SU-DHL-6 (cell line): ENCODE measurements at regions not wholly inside any gene's neighbourhood (a gene's known extent, or its start where the extent isn't known, plus 50 kb on each side); places are given as distances from the start of the nearest gene placed in this dataset.

Experiments
- H2AFZ ChIP-seq: fragments of 200-600 bp; sonication (generic); 2 replicates; pipeline ENCODE4 v1.6.1; 2014; ENCODE audit warnings: low read depth, mild to moderate bottlenecking, moderate library complexity, mixed read lengths, antibody characterized with exemption, low read length; ENCODE audit not compliant: severe bottlenecking
- H3F3A ChIP-seq: fragments of 200-600 bp; shearing (Covaris generic); 2 replicates; pipeline ENCODE4 v1.6.0; 2016; ENCODE audit warnings: antibody characterized with exemption, mild to moderate bottlenecking; ENCODE audit not compliant: insufficient read depth
- H3K27ac ChIP-seq: fragments of 200-600 bp; sonication (generic); 2 replicates; pipeline ENCODE4 v1.5.1; 2016; ENCODE audit warnings: low read depth, mild to moderate bottlenecking, low read length, moderate library complexity, mixed read lengths
- H3K27me3 ChIP-seq: fragments of 200-600 bp; sonication (generic), shearing (Covaris generic); 2 replicates; pipeline ENCODE4 v1.6.0; 2014; ENCODE audit warnings: mild to moderate bottlenecking, low read length
- H3K36me3 ChIP-seq: fragments of 200-600 bp; sonication (generic); 2 replicates; pipeline ENCODE4 v1.6.1; 2014; ENCODE audit warnings: mild to moderate bottlenecking, low read length, mixed read lengths
- H3K4me2 ChIP-seq: fragments of 300-600, 200-600 bp; shearing (Covaris generic), sonication (generic); 2 replicates; pipeline ENCODE4 v1.6.0; 2014; ENCODE audit warnings: low read length, low read depth, mild to moderate bottlenecking; ENCODE audit not compliant: poor library complexity, severe bottlenecking
- H3K4me3 ChIP-seq: fragments of 200-600 bp; sonication (generic); 2 replicates; pipeline ENCODE4 v1.5.1; 2014; ENCODE audit warnings: antibody characterized with exemption, low read length, mild to moderate bottlenecking, mixed read lengths; ENCODE audit not compliant: insufficient read depth, poor library complexity, severe bottlenecking
- H3K79me2 ChIP-seq: fragments of 200-600 bp; sonication (generic); 2 replicates; pipeline ENCODE4 v1.6.1; 2014; ENCODE audit warnings: mild to moderate bottlenecking, low read length, moderate library complexity; ENCODE audit not compliant: insufficient read depth
- H3K9ac ChIP-seq: fragments of 200-600 bp; sonication (generic); 2 replicates; pipeline ENCODE4 v1.7.0; 2014; ENCODE audit warnings: mild to moderate bottlenecking, low read length
- H3K9me2 ChIP-seq: fragments of 200-600 bp; sonication (generic); replicated peaks from 2 replicates; pipeline ENCODE4 v1.6.1; 2014; ENCODE audit warnings: low read length; ENCODE audit not compliant: insufficient read depth
- H3K9me3 ChIP-seq: fragments of 200-600 bp; sonication (generic); 2 replicates; pipeline ENCODE4 v1.6.1; 2014; ENCODE audit warnings: low read length, mixed read lengths; ENCODE audit not compliant: insufficient read depth
- H4K20me1 ChIP-seq: fragments of 200-600 bp; sonication (generic); 2 replicates; pipeline ENCODE4 v1.6.1; 2014; ENCODE audit warnings: low read depth, mild to moderate bottlenecking, antibody characterized with exemption, low read length, moderate library complexity, mixed read lengths
- EZH2phosphoT487 ChIP-seq: fragments of 200-600 bp; sonication (generic), shearing (Covaris generic); conservative IDR thresholded peaks from 2 replicates; pipeline ENCODE4 v1.6.1; 2018; ENCODE audit warnings: mild to moderate bottlenecking, antibody characterized with exemption, low read length, moderate library complexity, mixed read lengths
- TF ChIP-seq, protein P1 (sequence below): fragments of 200-600 bp; sonication (generic); IDR thresholded peaks from one replicate; pipeline ENCODE4 v1.5.1; 2017; ENCODE audit warnings: antibody characterized with exemption, mild to moderate bottlenecking, low read length, moderate library complexity; ENCODE audit not compliant: insufficient read depth, poor library complexity, severe bottlenecking

DNA sequence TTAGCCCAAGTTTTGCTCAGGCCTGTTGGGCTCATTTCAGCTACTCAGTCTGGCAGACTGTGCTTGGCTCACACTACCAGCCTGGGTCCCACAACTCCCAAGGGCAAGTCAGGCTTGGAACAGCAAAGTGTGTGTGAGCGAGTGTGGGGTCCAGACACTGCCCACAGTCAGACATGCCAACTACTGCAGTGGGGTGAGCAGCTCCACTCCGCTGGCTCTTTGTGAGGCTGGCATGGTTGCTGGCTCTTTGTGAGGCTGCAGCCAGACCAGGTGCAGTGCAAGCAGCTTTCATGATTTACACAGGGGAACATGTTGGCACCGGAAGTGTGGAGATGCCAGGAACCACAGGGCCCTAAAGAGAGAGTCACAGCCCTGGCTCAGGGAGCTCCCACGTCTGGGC, 606.7 kb upstream of the FAM174A start:
- Histone ChIP-seq H3K9me3 (no peaks in the 10 kb centered on the region), H2AFZ (no peak overlapping the region), H3F3A (no peaks in the 10 kb centered on the region), H4K20me1 (no peaks in the 10 kb centered on the region), H3K9me2 (no peaks in the 10 kb centered on the region), H3K36me3 (no peaks in the 10 kb centered on the region), H3K27ac (no peak overlapping the region), H3K9ac (no peak overlapping the region), H3K79me2 (no peaks in the 10 kb centered on the region), H3K27me3 (no peaks in the 10 kb centered on the region), H3K4me3 (no peak overlapping the region), H3K4me2 (no peak overlapping the region)
- TF ChIP-seq EZH2phosphoT487: no peak
- TF ChIP-seq, protein P1, sequence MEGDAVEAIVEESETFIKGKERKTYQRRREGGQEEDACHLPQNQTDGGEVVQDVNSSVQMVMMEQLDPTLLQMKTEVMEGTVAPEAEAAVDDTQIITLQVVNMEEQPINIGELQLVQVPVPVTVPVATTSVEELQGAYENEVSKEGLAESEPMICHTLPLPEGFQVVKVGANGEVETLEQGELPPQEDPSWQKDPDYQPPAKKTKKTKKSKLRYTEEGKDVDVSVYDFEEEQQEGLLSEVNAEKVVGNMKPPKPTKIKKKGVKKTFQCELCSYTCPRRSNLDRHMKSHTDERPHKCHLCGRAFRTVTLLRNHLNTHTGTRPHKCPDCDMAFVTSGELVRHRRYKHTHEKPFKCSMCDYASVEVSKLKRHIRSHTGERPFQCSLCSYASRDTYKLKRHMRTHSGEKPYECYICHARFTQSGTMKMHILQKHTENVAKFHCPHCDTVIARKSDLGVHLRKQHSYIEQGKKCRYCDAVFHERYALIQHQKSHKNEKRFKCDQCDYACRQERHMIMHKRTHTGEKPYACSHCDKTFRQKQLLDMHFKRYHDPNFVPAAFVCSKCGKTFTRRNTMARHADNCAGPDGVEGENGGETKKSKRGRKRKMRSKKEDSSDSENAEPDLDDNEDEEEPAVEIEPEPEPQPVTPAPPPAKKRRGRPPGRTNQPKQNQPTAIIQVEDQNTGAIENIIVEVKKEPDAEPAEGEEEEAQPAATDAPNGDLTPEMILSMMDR: no peak

DNA sequence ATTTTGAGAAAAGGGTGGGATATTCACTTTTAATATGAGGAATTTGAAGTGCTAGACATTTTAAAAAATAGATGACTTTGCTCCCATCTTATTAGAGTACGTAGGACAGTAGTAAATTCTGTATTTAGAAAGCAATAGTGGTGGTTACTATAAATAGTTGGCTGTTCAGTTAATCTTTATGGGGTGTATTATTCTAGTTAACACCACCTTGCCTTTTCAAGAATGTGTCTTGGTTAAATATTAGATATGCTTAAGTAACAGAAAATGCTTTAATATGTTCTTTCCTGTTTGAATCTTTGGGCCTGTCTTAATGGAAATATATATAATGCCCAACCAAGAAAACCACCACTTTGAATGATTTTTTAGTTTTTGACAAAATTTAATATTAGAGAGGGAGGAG, 608.7 kb upstream of the FAM174A start:
- H3K4me3 ChIP-seq: no peak overlapping the region
- no peaks in the 10 kb centered on the region for H3F3A ChIP-seq
- H3K79me2 ChIP-seq: no peaks in the 10 kb centered on the region
- H3K36me3 ChIP-seq: no peaks in the 10 kb centered on the region
- TF ChIP-seq EZH2phosphoT487: no peak
- TF ChIP-seq, protein P1: no peak
- H3K9me3 ChIP-seq: no peaks in the 10 kb centered on the region
- H3K27ac ChIP-seq: no peak overlapping the region
- no peaks in the 10 kb centered on the region for H3K27me3 ChIP-seq
- H3K9ac ChIP-seq: no peak overlapping the region
- H3K4me2 ChIP-seq: no peak overlapping the region
- no peak overlapping the region for H2AFZ ChIP-seq
- H4K20me1 ChIP-seq: no peaks in the 10 kb centered on the region
- H3K9me2 ChIP-seq: no peaks in the 10 kb centered on the region

DNA sequence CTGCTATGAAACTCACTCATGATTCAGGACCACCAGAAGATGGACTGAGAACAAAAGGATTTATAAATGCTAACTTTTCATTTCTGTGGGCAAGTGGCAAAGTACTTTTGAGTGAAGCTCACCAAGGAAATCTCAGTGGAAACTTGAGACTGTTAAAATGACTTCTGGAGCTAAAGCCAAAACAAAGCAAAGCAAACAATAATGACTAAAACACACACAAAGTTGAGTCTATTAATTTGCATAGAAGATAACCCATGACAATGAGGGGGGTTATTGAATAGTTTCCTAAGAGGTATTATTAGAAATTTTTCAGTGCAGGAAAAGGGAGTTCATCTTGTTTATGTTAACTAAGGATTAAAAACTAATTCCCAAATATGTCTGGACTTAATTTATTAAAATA, 612.8 kb upstream of the FAM174A start:
- TF ChIP-seq, protein P1: no peak
- no peak for TF ChIP-seq EZH2phosphoT487
- no peaks in the 10 kb centered on the region for H3K27me3 ChIP-seq
- H3K9me3 ChIP-seq: no peaks in the 10 kb centered on the region
- no peak overlapping the region for H2AFZ ChIP-seq
- no peaks in the 10 kb centered on the region for H4K20me1 ChIP-seq
- no peak overlapping the region for H3K4me3 ChIP-seq
- no peaks in the 10 kb centered on the region for H3K9me2 ChIP-seq
- H3K9ac ChIP-seq: no peak overlapping the region
- H3F3A ChIP-seq: no peaks in the 10 kb centered on the region
- no peaks in the 10 kb centered on the region for H3K79me2 ChIP-seq
- no peaks in the 10 kb centered on the region for H3K36me3 ChIP-seq
- H3K4me2 ChIP-seq: no peak overlapping the region
- H3K27ac ChIP-seq: no peak overlapping the region
